ENCODE measurements at regions not wholly inside any gene's neighbourhood (a gene's known extent, or its start where the extent isn't known, plus 50 kb on each side); places are given as distances from the start of the nearest gene placed in this dataset.

DNA sequence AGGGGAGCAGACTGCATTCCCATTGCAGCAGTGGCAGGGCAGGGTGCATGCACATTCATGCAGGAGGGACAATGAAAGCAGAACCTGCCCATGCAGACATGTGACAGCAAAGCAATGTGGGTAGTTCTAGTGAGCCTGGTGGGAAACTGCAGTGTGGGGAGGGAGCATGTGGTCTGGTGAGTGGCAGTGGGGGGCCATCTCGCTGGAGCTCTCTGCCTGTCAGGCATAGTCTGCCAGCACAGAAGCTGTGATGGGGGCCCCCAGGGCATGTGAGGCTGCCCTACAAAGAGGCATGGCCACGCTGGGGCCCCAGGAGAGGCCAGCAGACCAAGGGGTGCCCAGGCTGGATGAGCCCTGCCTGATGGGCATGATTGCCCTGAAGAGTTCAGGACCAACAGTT is 579.7 kb downstream of the PTPRC start:
- TF ChIP-seq EZH2 (IDR thresholded peaks at IDR 0.05): no peak
- TF ChIP-seq, protein P1, sequence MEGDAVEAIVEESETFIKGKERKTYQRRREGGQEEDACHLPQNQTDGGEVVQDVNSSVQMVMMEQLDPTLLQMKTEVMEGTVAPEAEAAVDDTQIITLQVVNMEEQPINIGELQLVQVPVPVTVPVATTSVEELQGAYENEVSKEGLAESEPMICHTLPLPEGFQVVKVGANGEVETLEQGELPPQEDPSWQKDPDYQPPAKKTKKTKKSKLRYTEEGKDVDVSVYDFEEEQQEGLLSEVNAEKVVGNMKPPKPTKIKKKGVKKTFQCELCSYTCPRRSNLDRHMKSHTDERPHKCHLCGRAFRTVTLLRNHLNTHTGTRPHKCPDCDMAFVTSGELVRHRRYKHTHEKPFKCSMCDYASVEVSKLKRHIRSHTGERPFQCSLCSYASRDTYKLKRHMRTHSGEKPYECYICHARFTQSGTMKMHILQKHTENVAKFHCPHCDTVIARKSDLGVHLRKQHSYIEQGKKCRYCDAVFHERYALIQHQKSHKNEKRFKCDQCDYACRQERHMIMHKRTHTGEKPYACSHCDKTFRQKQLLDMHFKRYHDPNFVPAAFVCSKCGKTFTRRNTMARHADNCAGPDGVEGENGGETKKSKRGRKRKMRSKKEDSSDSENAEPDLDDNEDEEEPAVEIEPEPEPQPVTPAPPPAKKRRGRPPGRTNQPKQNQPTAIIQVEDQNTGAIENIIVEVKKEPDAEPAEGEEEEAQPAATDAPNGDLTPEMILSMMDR (IDR thresholded peaks at IDR 0.05): no peak

All from neural progenitor cell (in vitro differentiated cells).